ENCODE measurements at regions not wholly inside any gene's neighbourhood (a gene's known extent, or its start where the extent isn't known, plus 50 kb on each side); places are given as distances from the start of the nearest gene placed in this dataset.

- TF ChIP-seq CTCF (IDR thresholded peaks at IDR 0.05; ENCODE audit: extremely low read depth in 1 of 2, insufficient read depth in 1 of 2, low read depth in 1 of 2, low read length in 2 of 2) (no peak), MAX (IDR thresholded peaks at IDR 0.05; ENCODE audit: insufficient read depth, insufficient read length) (no peak), POLR2AphosphoS5 (IDR thresholded peaks at IDR 0.05; ENCODE audit: insufficient read depth, low read depth, low read length) (no peak), EZH2 (IDR thresholded peaks at IDR 0.05; ENCODE audit: borderline replicate concordance, low read depth, low read length, severe bottlenecking) (no peak), POLR2A (IDR thresholded peaks at IDR 0.05; ENCODE audit: low read depth, low read length) (no peak), MYC (IDR thresholded peaks at IDR 0.05; ENCODE audit: low read depth, low read length) (no peak), JUN (IDR thresholded peaks at IDR 0.05; ENCODE audit: borderline replicate concordance, insufficient read depth, insufficient read length, low read depth) (no peak), GATA2 (IDR thresholded peaks at IDR 0.05; ENCODE audit: insufficient read depth, insufficient read length, low read depth, low read length) (no peak)
Observed at GRCh38 chr3:34463414-34463813, 665.0 kb downstream of the PDCD6IP start.

Measured in endothelial cell of umbilical vein (primary cell).